Bronchial epithelial cell (primary cell): ENCODE measurements at regions not wholly inside any gene's neighbourhood (a gene's known extent, or its start where the extent isn't known, plus 50 kb on each side); places are given as distances from the start of the nearest gene placed in this dataset.
A peak's percentile ranks its signal among the peaks of the same experiment; 100 is the strongest.

Source experiments
- DNase-seq: peaks from one replicate; pipeline ENCODE4 v3.0.0-alpha.2; 2010; ENCODE audit warnings: low read depth
- FAIRE-seq: peaks from 2 replicates; lab custom pipeline; 2011; peaks lifted over from hg19 to GRCh38; lab: Jason Lieb, UNC
- H3K27me3 ChIP-seq: 2 replicates; pipeline ENCODE4 v1.5.1; 2011; ENCODE audit warnings: low read length; ENCODE audit not compliant: control insufficient read depth, insufficient read depth
- H3K36me3 ChIP-seq: 2 replicates; pipeline ENCODE4 v1.5.1; 2011; ENCODE audit warnings: low read length; ENCODE audit not compliant: control insufficient read depth, insufficient read depth
- H3K4me3 ChIP-seq: 2 replicates; pipeline ENCODE4 v1.5.1; 2011; ENCODE audit warnings: mild to moderate bottlenecking, low read depth, low read length, control low read depth
- CTCF ChIP-seq: IDR thresholded peaks from 2 replicates; pipeline ENCODE4 v1.5.1; 2011; ENCODE audit warnings: mild to moderate bottlenecking, moderate library complexity, low read length, control low read depth, inconsistent platforms; ENCODE audit not compliant: insufficient read depth, severe bottlenecking

GRCh38 chr4:187232796-187233195 lies 509.1 kb upstream of the FAT1 start:
- Histone ChIP-seq H3K36me3 (no peaks in the 10 kb centered on the region), H3K27me3 (no peaks in the 10 kb centered on the region), H3K4me3 (no peak overlapping the region)
- no peak for TF ChIP-seq CTCF
- DNase-seq (no peak), FAIRE-seq (no peak)

- Histone ChIP-seq H3K27me3 (no peaks in the 10 kb centered on the region), H3K36me3 (no peaks in the 10 kb centered on the region), H3K4me3 (no peak overlapping the region)
- FAIRE-seq (no peak), DNase-seq (no peak)
- no peak for TF ChIP-seq CTCF
Measured at GRCh38 chr4:187235456-187236170, 512.0 kb upstream of the FAT1 start.

GRCh38 chr4:187236209-187236890 lies 512.7 kb upstream of the FAT1 start:
- DNase-seq (peak; percentile 63), FAIRE-seq (no peak)
- TF ChIP-seq CTCF: no peak
- Histone ChIP-seq H3K4me3 (no peak overlapping the region), H3K27me3 (no peaks in the 10 kb centered on the region), H3K36me3 (no peaks in the 10 kb centered on the region)

GRCh38 chr4:187238646-187239045 lies 515.0 kb upstream of the FAT1 start:
- DNase-seq (peak; percentile 79), FAIRE-seq (no peak)
- H3K4me3 ChIP-seq: no peak overlapping the region
- no peak for TF ChIP-seq CTCF
- H3K27me3 ChIP-seq: no peaks in the 10 kb centered on the region
- H3K36me3 ChIP-seq: no peaks in the 10 kb centered on the region

GRCh38 chr4:187251896-187252295 lies 528.2 kb upstream of the FAT1 start:
- H3K27me3 ChIP-seq: no peaks in the 10 kb centered on the region
- no peak for TF ChIP-seq CTCF
- DNase-seq: peak; percentile 73
- FAIRE-seq: no peak
- H3K4me3 ChIP-seq: no peak overlapping the region
- H3K36me3 ChIP-seq: no peaks in the 10 kb centered on the region
